C4-2B (cell line): ENCODE measurements at regions not wholly inside any gene's neighbourhood (a gene's known extent, or its start where the extent isn't known, plus 50 kb on each side); places are given as distances from the start of the nearest gene placed in this dataset.

Experiments
- ZFX ChIP-seq: fragments of 450-650 bp; IDR thresholded peaks from 2 replicates; pipeline ENCODE4 v1.6.1; 2017
- TF ChIP-seq, protein P1 (sequence below): fragments of 450-650 bp; conservative IDR thresholded peaks from 2 replicates; pipeline ENCODE4 v1.5.1; 2017; ENCODE audit warnings: mild to moderate bottlenecking

DNA sequence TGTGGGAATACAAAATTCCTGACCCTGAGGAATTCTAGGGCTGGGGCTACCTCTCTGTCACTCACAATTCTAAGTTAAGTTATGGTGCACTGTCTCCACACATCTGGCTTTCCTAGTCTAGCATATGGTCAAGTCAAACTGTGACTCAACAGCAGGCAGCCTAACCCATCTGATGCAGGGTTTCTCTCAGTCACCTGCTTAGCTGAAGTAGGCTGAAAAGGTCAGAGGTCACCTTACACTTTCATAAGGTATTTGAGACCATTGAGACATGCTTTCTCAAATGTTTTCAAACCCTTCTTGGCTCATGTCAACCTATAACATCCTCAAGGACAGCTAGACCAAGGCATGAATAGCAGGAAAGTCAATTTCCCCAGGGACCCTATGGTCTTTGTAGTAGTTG is 196.5 kb upstream of the STK26 start:
- TF ChIP-seq, protein P1, sequence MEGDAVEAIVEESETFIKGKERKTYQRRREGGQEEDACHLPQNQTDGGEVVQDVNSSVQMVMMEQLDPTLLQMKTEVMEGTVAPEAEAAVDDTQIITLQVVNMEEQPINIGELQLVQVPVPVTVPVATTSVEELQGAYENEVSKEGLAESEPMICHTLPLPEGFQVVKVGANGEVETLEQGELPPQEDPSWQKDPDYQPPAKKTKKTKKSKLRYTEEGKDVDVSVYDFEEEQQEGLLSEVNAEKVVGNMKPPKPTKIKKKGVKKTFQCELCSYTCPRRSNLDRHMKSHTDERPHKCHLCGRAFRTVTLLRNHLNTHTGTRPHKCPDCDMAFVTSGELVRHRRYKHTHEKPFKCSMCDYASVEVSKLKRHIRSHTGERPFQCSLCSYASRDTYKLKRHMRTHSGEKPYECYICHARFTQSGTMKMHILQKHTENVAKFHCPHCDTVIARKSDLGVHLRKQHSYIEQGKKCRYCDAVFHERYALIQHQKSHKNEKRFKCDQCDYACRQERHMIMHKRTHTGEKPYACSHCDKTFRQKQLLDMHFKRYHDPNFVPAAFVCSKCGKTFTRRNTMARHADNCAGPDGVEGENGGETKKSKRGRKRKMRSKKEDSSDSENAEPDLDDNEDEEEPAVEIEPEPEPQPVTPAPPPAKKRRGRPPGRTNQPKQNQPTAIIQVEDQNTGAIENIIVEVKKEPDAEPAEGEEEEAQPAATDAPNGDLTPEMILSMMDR, result no peak
- TF ChIP-seq ZFX, result no peak
